HL-60 (cell line): ENCODE measurements at regions not wholly inside any gene's neighbourhood (a gene's known extent, or its start where the extent isn't known, plus 50 kb on each side); places are given as distances from the start of the nearest gene placed in this dataset.

ENCODE experiments used
- DNase-seq, 2 experiments: peaks; one replicate each; pipeline ENCODE4 v3.0.0-alpha.2; 2010 to 2020; ENCODE audit warnings: low read depth in 1 of 2, low spot score in 1 of 2
- H3K27ac ChIP-seq: fragments of 250-450 bp; sonication (Bioruptor Pico); replicated peaks from 2 replicates; pipeline ENCODE4 v1.5.1; 2020; ENCODE audit warnings: mild to moderate bottlenecking, moderate library complexity
- H3K27me3 ChIP-seq: fragments of 250-450 bp; sonication (Bioruptor Pico); 2 replicates; pipeline ENCODE4 v1.5.1; 2021; ENCODE audit warnings: mild to moderate bottlenecking, moderate library complexity; ENCODE audit not compliant: insufficient read depth, poor library complexity, severe bottlenecking
- H3K4me3 ChIP-seq: replicated peaks from 2 replicates; pipeline ENCODE4 v1.5.1; 2011; ENCODE audit warnings: mild to moderate bottlenecking, control low read depth, low read length; ENCODE audit not compliant: insufficient read depth
- GABPA ChIP-seq: IDR thresholded peaks from 2 replicates; pipeline ENCODE4 v1.6.1; 2012; ENCODE audit warnings: low read depth
- POLR2AphosphoS5 ChIP-seq: IDR thresholded peaks from 2 replicates; pipeline ENCODE4 v1.6.1; 2012; ENCODE audit warnings: low read depth
- SPI1 ChIP-seq: IDR thresholded peaks from 2 replicates; pipeline ENCODE4 v1.6.1; 2012; ENCODE audit warnings: low read depth, mild to moderate bottlenecking, borderline replicate concordance
- TF ChIP-seq, protein P1 (sequence below): IDR thresholded peaks from 2 replicates; pipeline ENCODE4 v1.6.1; 2012; ENCODE audit warnings: low read depth; ENCODE audit not compliant: insufficient replicate concordance
- TF ChIP-seq, protein P2 (sequence below): IDR thresholded peaks from one replicate; pipeline ENCODE4 v1.5.1; 2011; ENCODE audit warnings: low read length, control low read depth, inconsistent platforms; ENCODE audit not compliant: insufficient read depth

DNA sequence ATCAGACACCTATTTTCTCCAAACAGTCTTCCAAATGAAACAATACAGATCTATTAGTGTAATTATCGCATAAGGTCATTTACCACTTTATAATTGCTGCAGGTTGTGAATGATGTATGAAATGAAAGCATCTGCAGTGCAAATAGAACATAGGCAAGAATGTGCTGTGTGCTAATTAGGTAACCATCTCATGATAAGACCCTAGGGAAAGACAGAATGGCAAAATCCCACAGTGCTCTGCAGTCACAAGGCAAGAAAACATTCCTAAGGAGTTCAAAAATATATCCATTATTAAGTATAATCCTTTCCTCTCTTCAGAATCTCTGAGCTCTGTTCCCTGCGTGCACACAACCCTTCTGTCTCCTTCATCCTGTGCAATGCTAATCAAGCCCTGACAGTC lies 488.1 kb downstream of the NR4A2 start:
- no peak for DNase-seq
- H3K27ac ChIP-seq: no peak overlapping the region
- no peak overlapping the region for H3K4me3 ChIP-seq
- H3K27me3 ChIP-seq: no peaks in the 10 kb centered on the region
- TF ChIP-seq POLR2AphosphoS5: no peak
- no peak for TF ChIP-seq GABPA
- TF ChIP-seq, protein P1, sequence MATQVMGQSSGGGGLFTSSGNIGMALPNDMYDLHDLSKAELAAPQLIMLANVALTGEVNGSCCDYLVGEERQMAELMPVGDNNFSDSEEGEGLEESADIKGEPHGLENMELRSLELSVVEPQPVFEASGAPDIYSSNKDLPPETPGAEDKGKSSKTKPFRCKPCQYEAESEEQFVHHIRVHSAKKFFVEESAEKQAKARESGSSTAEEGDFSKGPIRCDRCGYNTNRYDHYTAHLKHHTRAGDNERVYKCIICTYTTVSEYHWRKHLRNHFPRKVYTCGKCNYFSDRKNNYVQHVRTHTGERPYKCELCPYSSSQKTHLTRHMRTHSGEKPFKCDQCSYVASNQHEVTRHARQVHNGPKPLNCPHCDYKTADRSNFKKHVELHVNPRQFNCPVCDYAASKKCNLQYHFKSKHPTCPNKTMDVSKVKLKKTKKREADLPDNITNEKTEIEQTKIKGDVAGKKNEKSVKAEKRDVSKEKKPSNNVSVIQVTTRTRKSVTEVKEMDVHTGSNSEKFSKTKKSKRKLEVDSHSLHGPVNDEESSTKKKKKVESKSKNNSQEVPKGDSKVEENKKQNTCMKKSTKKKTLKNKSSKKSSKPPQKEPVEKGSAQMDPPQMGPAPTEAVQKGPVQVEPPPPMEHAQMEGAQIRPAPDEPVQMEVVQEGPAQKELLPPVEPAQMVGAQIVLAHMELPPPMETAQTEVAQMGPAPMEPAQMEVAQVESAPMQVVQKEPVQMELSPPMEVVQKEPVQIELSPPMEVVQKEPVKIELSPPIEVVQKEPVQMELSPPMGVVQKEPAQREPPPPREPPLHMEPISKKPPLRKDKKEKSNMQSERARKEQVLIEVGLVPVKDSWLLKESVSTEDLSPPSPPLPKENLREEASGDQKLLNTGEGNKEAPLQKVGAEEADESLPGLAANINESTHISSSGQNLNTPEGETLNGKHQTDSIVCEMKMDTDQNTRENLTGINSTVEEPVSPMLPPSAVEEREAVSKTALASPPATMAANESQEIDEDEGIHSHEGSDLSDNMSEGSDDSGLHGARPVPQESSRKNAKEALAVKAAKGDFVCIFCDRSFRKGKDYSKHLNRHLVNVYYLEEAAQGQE: no peak
- TF ChIP-seq, protein P2, sequence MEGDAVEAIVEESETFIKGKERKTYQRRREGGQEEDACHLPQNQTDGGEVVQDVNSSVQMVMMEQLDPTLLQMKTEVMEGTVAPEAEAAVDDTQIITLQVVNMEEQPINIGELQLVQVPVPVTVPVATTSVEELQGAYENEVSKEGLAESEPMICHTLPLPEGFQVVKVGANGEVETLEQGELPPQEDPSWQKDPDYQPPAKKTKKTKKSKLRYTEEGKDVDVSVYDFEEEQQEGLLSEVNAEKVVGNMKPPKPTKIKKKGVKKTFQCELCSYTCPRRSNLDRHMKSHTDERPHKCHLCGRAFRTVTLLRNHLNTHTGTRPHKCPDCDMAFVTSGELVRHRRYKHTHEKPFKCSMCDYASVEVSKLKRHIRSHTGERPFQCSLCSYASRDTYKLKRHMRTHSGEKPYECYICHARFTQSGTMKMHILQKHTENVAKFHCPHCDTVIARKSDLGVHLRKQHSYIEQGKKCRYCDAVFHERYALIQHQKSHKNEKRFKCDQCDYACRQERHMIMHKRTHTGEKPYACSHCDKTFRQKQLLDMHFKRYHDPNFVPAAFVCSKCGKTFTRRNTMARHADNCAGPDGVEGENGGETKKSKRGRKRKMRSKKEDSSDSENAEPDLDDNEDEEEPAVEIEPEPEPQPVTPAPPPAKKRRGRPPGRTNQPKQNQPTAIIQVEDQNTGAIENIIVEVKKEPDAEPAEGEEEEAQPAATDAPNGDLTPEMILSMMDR: no peak
- no peak for TF ChIP-seq SPI1

DNA sequence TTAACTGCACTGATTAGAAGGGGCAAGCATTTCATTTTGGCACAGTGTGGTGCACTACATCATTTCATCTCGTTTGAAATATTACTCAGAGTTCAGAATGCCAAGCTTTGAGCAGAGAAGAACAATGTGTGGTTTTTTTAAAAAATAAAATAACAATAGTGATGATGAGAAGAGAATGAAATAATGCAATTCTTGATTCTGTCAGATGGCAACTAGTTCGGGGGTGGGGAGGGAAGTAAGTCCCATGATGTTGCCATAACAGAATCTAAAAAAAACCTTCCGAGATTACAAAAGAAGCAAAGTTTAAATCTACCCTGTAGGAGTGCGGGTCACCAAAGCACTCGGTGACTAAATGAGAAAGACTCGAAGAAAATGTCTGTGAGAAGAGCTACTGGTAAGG lies 490.4 kb downstream of the NR4A2 start:
- Histone ChIP-seq H3K27ac (no peak overlapping the region), H3K27me3 (no peaks in the 10 kb centered on the region), H3K4me3 (no peak overlapping the region)
- no peak for DNase-seq
- no peak for TF ChIP-seq GABPA
- TF ChIP-seq, protein P1: no peak

DNA sequence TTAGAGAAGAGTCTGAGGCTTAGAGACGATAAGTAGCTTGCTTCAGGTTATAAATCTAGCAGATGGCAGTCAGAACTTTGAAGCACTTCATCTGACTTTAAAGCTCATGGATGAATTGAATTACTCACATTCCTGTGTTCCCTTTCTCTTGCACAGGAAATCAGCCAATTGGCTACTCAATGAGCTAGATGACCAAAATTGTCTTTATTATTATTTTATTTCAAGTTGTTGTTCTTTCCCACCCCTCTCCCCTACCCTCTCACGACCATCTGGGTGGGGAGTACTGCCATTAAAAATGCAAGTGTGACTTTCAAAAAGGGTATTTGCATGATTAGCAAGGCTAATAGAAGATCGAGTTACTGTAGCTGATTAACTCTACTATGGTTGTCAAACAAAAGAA lies 491.1 kb downstream of the NR4A2 start:
- Histone ChIP-seq H3K27me3 (peaks cover 3% of the 10 kb centered on the region), H3K4me3 (no peak overlapping the region)

More for the DNA sequence above, 491.1 kb downstream of the NR4A2 start:
- TF ChIP-seq, protein P2: no peak
- TF ChIP-seq POLR2AphosphoS5: no peak
- TF ChIP-seq GABPA: no peak
- TF ChIP-seq, protein P1: no peak
- TF ChIP-seq SPI1: no peak
- H3K27ac ChIP-seq: no peak overlapping the region
- DNase-seq: no peak
